ENCODE measurements at regions not wholly inside any gene's neighbourhood (a gene's known extent, or its start where the extent isn't known, plus 50 kb on each side); places are given as distances from the start of the nearest gene placed in this dataset.

- Histone ChIP-seq H3K4me3 (no peak overlapping the region), H3K27ac (no peak overlapping the region)
These were observed 290.1 kb downstream of the SMOC2 start for GRCh38 chr6:168730931-168731716.

GRCh38 chr6:168728056-168728455 is 287.1 kb downstream of the SMOC2 start:
- H3K27ac ChIP-seq, result no peak overlapping the region
- no peak overlapping the region for H3K4me3 ChIP-seq

GRCh38 chr6:168726312-168726856 is 285.4 kb downstream of the SMOC2 start:
- H3K4me3 ChIP-seq, result no peak overlapping the region

GRCh38 chr6:168725802-168726201 is 284.8 kb downstream of the SMOC2 start:
- no peak overlapping the region for H3K27ac ChIP-seq
- H3K4me3 ChIP-seq, result no peak overlapping the region

More at GRCh38 chr6:168726312-168726856, 285.4 kb downstream of the SMOC2 start:
- no peak overlapping the region for H3K27ac ChIP-seq

GRCh38 chr6:168724669-168725570 is 283.9 kb downstream of the SMOC2 start:
- H3K27ac ChIP-seq, result no peak overlapping the region
- no peak overlapping the region for H3K4me3 ChIP-seq

GRCh38 chr6:168724033-168724432 is 283.0 kb downstream of the SMOC2 start:
- Histone ChIP-seq H3K27ac (no peak overlapping the region), H3K4me3 (no peak overlapping the region)

GRCh38 chr6:168722397-168722796 is 281.4 kb downstream of the SMOC2 start:
- no peak overlapping the region for H3K4me3 ChIP-seq
- H3K27ac ChIP-seq, result no peak overlapping the region

- Histone ChIP-seq H3K4me3 (no peak overlapping the region), H3K27ac (no peak overlapping the region)
These were observed 280.6 kb downstream of the SMOC2 start for GRCh38 chr6:168721571-168721970.

- no peak overlapping the region for H3K27ac ChIP-seq
These were observed 278.9 kb downstream of the SMOC2 start for GRCh38 chr6:168719901-168720300.

GRCh38 chr6:168718821-168719475 is 278.0 kb downstream of the SMOC2 start:
- no peak overlapping the region for H3K4me3 ChIP-seq
- no peak overlapping the region for H3K27ac ChIP-seq

More at GRCh38 chr6:168719901-168720300, 278.9 kb downstream of the SMOC2 start:
- H3K4me3 ChIP-seq, result no peak overlapping the region

Data from skin epidermis (tissue), 12 donors.